ENCODE measurements at regions not wholly inside any gene's neighbourhood (a gene's known extent, or its start where the extent isn't known, plus 50 kb on each side); places are given as distances from the start of the nearest gene placed in this dataset.

GRCh38 chr5:147145328-147145727 lies 89.5 kb upstream of the STK32A start:
- H3K27me3 Mint-ChIP-seq, result peaks cover 3 to 32% of the 10 kb centered on the region in 2 donors
- no peaks in the 10 kb centered on the region for H3K4me1 Mint-ChIP-seq
- no peak overlapping the region for H3K27ac Mint-ChIP-seq
- H3K9me3 ChIP-seq (ENCODE audit: low read length), result no peaks in the 10 kb centered on the region
- no peaks in the 10 kb centered on the region for H3K4me1 ChIP-seq (ENCODE audit: insufficient read depth, low read length)
- no peaks in the 10 kb centered on the region for H3K36me3 ChIP-seq (ENCODE audit: insufficient read depth, low read length)
- CTCF ChIA-PET, result no interaction called here
- no peak overlapping the region for H3K27ac ChIP-seq (ENCODE audit: low read depth, low read length)
- H3K27me3 ChIP-seq (ENCODE audit: insufficient read depth, low read length, poor library complexity, severe bottlenecking), result no peaks in the 10 kb centered on the region
- no peaks in the 10 kb centered on the region for H3K36me3 Mint-ChIP-seq
- H3K9me3 Mint-ChIP-seq, result peaks cover 2 to 4% (median 3%) of the 10 kb centered on the region in 5 donors
- POLR2A ChIA-PET, result no interaction called here
- no peak overlapping the region for H3K4me3 Mint-ChIP-seq
- no peak overlapping the region for H3K4me3 ChIP-seq (ENCODE audit: low read length)
- DNase-seq, result no peak

DNA sequence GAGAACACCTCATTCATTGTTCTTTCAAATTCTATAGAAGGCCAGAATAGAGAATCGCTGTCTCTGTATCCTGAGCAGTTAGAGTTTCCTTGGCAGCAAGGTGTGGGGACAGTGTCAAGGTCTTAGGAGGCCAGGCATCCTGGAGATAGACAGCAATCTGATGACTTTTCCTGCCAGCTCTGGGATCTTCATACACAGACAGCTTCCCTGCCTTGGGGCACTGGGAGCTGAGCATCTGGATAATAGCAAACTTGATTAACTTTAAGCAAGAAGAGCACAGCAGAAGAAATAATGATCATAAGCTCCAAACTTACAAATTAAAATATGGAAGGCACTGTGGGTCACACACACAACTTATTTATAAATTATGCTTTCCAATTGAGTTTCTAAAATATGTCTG lies 86.1 kb upstream of the STK32A start:
- CTCF ChIA-PET, result no interaction called here
- DNase-seq, result no peak
- POLR2A ChIA-PET, result no interaction called here
- Mint-ChIP-seq H3K36me3 (no peaks in the 10 kb centered on the region), H3K9me3 (peaks cover 0 to 2% (median 0%) of the 10 kb centered on the region in 5 donors), H3K4me1 (no peaks in the 10 kb centered on the region), H3K4me3 (no peak overlapping the region), H3K27me3 (peaks cover 3 to 26% of the 10 kb centered on the region in 2 donors), H3K27ac (no peak overlapping the region)
- no peaks in the 10 kb centered on the region for H3K4me1 ChIP-seq (ENCODE audit: insufficient read depth, low read length)
- H3K27ac ChIP-seq (ENCODE audit: low read depth, low read length), result no peak overlapping the region
- H3K27me3 ChIP-seq (ENCODE audit: insufficient read depth, low read length, poor library complexity, severe bottlenecking), result no peaks in the 10 kb centered on the region
- no peaks in the 10 kb centered on the region for H3K9me3 ChIP-seq (ENCODE audit: low read length)
- H3K4me3 ChIP-seq (ENCODE audit: low read length), result no peak overlapping the region
- no peaks in the 10 kb centered on the region for H3K36me3 ChIP-seq (ENCODE audit: insufficient read depth, low read length)

DNA sequence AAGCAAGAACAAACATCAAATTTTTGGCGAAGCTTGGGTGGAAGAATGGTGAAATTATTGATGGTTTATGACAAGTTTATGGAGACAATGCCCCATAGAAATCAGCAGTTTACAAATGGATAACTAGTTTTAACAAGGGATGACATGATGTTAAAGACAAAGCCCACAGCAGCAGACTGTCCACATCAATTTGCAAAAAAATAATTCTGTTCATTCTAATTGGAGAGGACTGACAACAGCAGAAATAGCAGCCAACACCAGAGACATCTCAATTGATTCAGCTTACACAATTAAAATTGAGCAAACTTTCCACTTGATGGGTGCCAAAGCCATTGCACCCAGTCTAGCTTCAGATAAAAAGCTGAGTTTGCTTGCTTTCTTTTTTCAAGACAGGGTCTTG lies 82.7 kb upstream of the STK32A start:
- POLR2A ChIA-PET, result no interaction called here
- DNase-seq, result no peak
- Mint-ChIP-seq H3K4me3 (no peak overlapping the region), H3K27ac (no peak overlapping the region), H3K4me1 (no peaks in the 10 kb centered on the region), H3K36me3 (no peaks in the 10 kb centered on the region), H3K27me3 (peaks cover 3 to 4% of the 10 kb centered on the region in 2 donors), H3K9me3 (peaks cover 0 to 2% (median 0%) of the 10 kb centered on the region in 5 donors)
- Histone ChIP-seq H3K4me3 (ENCODE audit: low read length) (no peak overlapping the region), H3K27me3 (ENCODE audit: insufficient read depth, low read length, poor library complexity, severe bottlenecking) (no peaks in the 10 kb centered on the region), H3K9me3 (ENCODE audit: low read length) (no peaks in the 10 kb centered on the region), H3K36me3 (ENCODE audit: insufficient read depth, low read length) (no peaks in the 10 kb centered on the region), H3K27ac (ENCODE audit: low read depth, low read length) (no peak overlapping the region), H3K4me1 (ENCODE audit: insufficient read depth, low read length) (no peaks in the 10 kb centered on the region)
- CTCF ChIA-PET, result no interaction called here

- CTCF ChIA-PET, result no interaction called here
- Histone ChIP-seq H3K9me3 (ENCODE audit: low read length) (no peaks in the 10 kb centered on the region), H3K4me3 (ENCODE audit: low read length) (no peak overlapping the region), H3K27ac (ENCODE audit: low read depth, low read length) (no peak overlapping the region), H3K27me3 (ENCODE audit: insufficient read depth, low read length, poor library complexity, severe bottlenecking) (no peaks in the 10 kb centered on the region), H3K36me3 (ENCODE audit: insufficient read depth, low read length) (no peaks in the 10 kb centered on the region), H3K4me1 (ENCODE audit: insufficient read depth, low read length) (no peaks in the 10 kb centered on the region)
- no peaks in the 10 kb centered on the region for H3K27me3 Mint-ChIP-seq
- no peak overlapping the region for H3K4me3 Mint-ChIP-seq
- no peaks in the 10 kb centered on the region for H3K36me3 Mint-ChIP-seq
- DNase-seq, result no peak
- H3K4me1 Mint-ChIP-seq, result no peaks in the 10 kb centered on the region
- peaks cover 0 to 2% (median 0%) of the 10 kb centered on the region in 5 donors for H3K9me3 Mint-ChIP-seq
- H3K27ac Mint-ChIP-seq, result no peak overlapping the region
- POLR2A ChIA-PET, result no interaction called here
Measured at GRCh38 chr5:147154809-147155208, 80.0 kb upstream of the STK32A start.

DNA sequence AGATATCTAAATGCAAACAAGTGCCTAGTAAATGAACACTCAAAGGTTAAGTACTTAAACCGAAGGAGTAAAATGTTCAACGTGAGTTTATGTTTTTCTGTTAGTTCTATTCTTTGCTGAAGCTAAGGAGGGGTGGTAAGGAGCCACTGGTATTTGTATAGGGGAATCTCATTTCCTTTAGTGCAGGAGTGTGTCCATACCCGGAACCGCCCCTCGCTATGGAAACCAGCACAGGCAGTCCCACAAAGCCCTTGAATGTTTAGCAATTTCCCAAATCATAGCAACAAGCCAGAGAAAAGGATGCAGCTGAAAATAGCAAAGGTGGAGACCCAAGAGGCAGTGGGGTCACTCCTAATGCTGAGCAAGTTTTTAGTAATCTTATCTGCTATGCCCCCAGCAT lies 78.8 kb upstream of the STK32A start:
- H3K36me3 Mint-ChIP-seq, result no peaks in the 10 kb centered on the region

GRCh38 chr5:147160902-147161700 lies 73.7 kb upstream of the STK32A start:
- no peak overlapping the region for H3K4me3 Mint-ChIP-seq
- H3K27me3 Mint-ChIP-seq, result peaks cover 6 to 21% of the 10 kb centered on the region in 2 donors
- Histone ChIP-seq H3K27me3 (ENCODE audit: insufficient read depth, low read length, poor library complexity, severe bottlenecking) (no peaks in the 10 kb centered on the region), H3K36me3 (ENCODE audit: insufficient read depth, low read length) (no peaks in the 10 kb centered on the region), H3K9me3 (ENCODE audit: low read length) (no peaks in the 10 kb centered on the region), H3K4me3 (ENCODE audit: low read length) (no peak overlapping the region), H3K4me1 (ENCODE audit: insufficient read depth, low read length) (no peaks in the 10 kb centered on the region), H3K27ac (ENCODE audit: low read depth, low read length) (no peak overlapping the region)
- H3K9me3 Mint-ChIP-seq, result peaks cover 3 to 5% (median 4%) of the 10 kb centered on the region in 5 donors
- ChIA-PET POLR2A (no interaction called here), CTCF (no interaction called here)
- no peak for DNase-seq
- H3K36me3 Mint-ChIP-seq, result no peaks in the 10 kb centered on the region
- no peaks in the 10 kb centered on the region for H3K4me1 Mint-ChIP-seq
- H3K27ac Mint-ChIP-seq, result no peak overlapping the region

More for the DNA sequence above, 78.8 kb upstream of the STK32A start:
- H3K4me3 Mint-ChIP-seq, result no peak overlapping the region
- Histone ChIP-seq H3K4me3 (ENCODE audit: low read length) (no peak overlapping the region), H3K27me3 (ENCODE audit: insufficient read depth, low read length, poor library complexity, severe bottlenecking) (no peaks in the 10 kb centered on the region), H3K9me3 (ENCODE audit: low read length) (no peaks in the 10 kb centered on the region), H3K27ac (ENCODE audit: low read depth, low read length) (no peak overlapping the region), H3K36me3 (ENCODE audit: insufficient read depth, low read length) (no peaks in the 10 kb centered on the region), H3K4me1 (ENCODE audit: insufficient read depth, low read length) (no peaks in the 10 kb centered on the region)
- no peaks in the 10 kb centered on the region for H3K4me1 Mint-ChIP-seq
- no peak overlapping the region for H3K27ac Mint-ChIP-seq
- peaks cover 0 to 2% (median 0%) of the 10 kb centered on the region in 5 donors for H3K9me3 Mint-ChIP-seq
- no peak for DNase-seq
- ChIA-PET POLR2A (no interaction called here), CTCF (no interaction called here)
- H3K27me3 Mint-ChIP-seq, result peaks cover 1 to 4% of the 10 kb centered on the region in 2 donors

- Mint-ChIP-seq H3K9me3 (peaks cover 3 to 7% (median 4%) of the 10 kb centered on the region in 5 donors), H3K4me3 (no peak overlapping the region), H3K27me3 (peaks cover 9 to 28% of the 10 kb centered on the region in 2 donors), H3K36me3 (no peaks in the 10 kb centered on the region), H3K4me1 (no peaks in the 10 kb centered on the region), H3K27ac (no peak overlapping the region)
- Histone ChIP-seq H3K27me3 (ENCODE audit: insufficient read depth, low read length, poor library complexity, severe bottlenecking) (no peaks in the 10 kb centered on the region), H3K4me1 (ENCODE audit: insufficient read depth, low read length) (no peaks in the 10 kb centered on the region), H3K27ac (ENCODE audit: low read depth, low read length) (no peak overlapping the region), H3K36me3 (ENCODE audit: insufficient read depth, low read length) (no peaks in the 10 kb centered on the region), H3K4me3 (ENCODE audit: low read length) (no peak overlapping the region), H3K9me3 (ENCODE audit: low read length) (no peaks in the 10 kb centered on the region)
- DNase-seq, result no peak
- POLR2A ChIA-PET, result no interaction called here
- CTCF ChIA-PET, result no interaction called here
Measured at GRCh38 chr5:147162740-147163139, 72.1 kb upstream of the STK32A start.

- H3K27me3 Mint-ChIP-seq, result peaks cover 7 to 25% of the 10 kb centered on the region in 2 donors
- CTCF ChIA-PET, result no interaction called here
- peaks cover 4 to 8% (median 4%) of the 10 kb centered on the region in 3 donors for H3K4me1 Mint-ChIP-seq
- H3K27ac Mint-ChIP-seq, result no peak overlapping the region
- Histone ChIP-seq H3K9me3 (ENCODE audit: low read length) (no peaks in the 10 kb centered on the region), H3K27me3 (ENCODE audit: insufficient read depth, low read length, poor library complexity, severe bottlenecking) (no peaks in the 10 kb centered on the region), H3K4me3 (ENCODE audit: low read length) (no peak overlapping the region), H3K36me3 (ENCODE audit: insufficient read depth, low read length) (no peaks in the 10 kb centered on the region), H3K4me1 (ENCODE audit: insufficient read depth, low read length) (no peaks in the 10 kb centered on the region), H3K27ac (ENCODE audit: low read depth, low read length) (no peak overlapping the region)
- no peak for DNase-seq
- H3K9me3 Mint-ChIP-seq, result peaks cover 3 to 7% (median 4%) of the 10 kb centered on the region in 5 donors
- H3K36me3 Mint-ChIP-seq, result no peaks in the 10 kb centered on the region
- POLR2A ChIA-PET, result no interaction called here
- no peak overlapping the region for H3K4me3 Mint-ChIP-seq
Measured at GRCh38 chr5:147167529-147167928, 67.3 kb upstream of the STK32A start.
